Panc1 (cell line): ENCODE measurements at regions not wholly inside any gene's neighbourhood (a gene's known extent, or its start where the extent isn't known, plus 50 kb on each side); places are given as distances from the start of the nearest gene placed in this dataset.

Source experiments
- ATAC-seq: fragments of 200-7000 bp; cut with Tn5 transposase; 2 replicates; pipeline ENCODE4 v1.9.1; 2020; ENCODE audit warnings: mild to moderate bottlenecking, moderate library complexity
- BruUV-seq: library from RNA; stranded (reverse); fragments of 400-500 nt; replicated peaks from 2 replicates; lab custom pipeline; 2021; lab: Mats Ljungman, UMichigan
- CTCF ChIA-PET: fragments of 300-600 bp; sonication (Branson Sonifier 250); formaldehyde crosslinking; loops from one replicate; lab custom pipeline; 2022; ENCODE audit warnings: antibody characterized with exemption; lab: Charles Lee
- POLR2A ChIA-PET: fragments of 300-600 bp; sonication (Branson Sonifier 250); formaldehyde crosslinking; loops from one replicate; lab custom pipeline; 2022; ENCODE audit warnings: antibody characterized with exemption; lab: Charles Lee
- DNase-seq: peaks from one replicate; pipeline ENCODE4 v3.0.0-alpha.2; 2010; ENCODE audit warnings: low read depth, low spot score
- H3K27ac ChIP-seq: 2 replicates; pipeline ENCODE4 v1.5.1; 2011; ENCODE audit warnings: mild to moderate bottlenecking, low read length, inconsistent platforms
- H3K27me3 ChIP-seq: fragments of 200-500 bp; sonication (Bioruptor generic); 2 replicates; pipeline ENCODE4 v1.6.0; 2014; ENCODE audit warnings: low read length, inconsistent platforms; ENCODE audit not compliant: control insufficient read depth, insufficient read depth
- H3K36me3 ChIP-seq: fragments of 200-500 bp; sonication (Bioruptor generic); 2 replicates; pipeline ENCODE4 v1.5.1; 2014; ENCODE audit warnings: inconsistent platforms, mild to moderate bottlenecking, low read length, moderate library complexity; ENCODE audit not compliant: control insufficient read depth, insufficient read depth
- H3K4me1 ChIP-seq: 2 replicates; pipeline ENCODE4 v1.5.1; 2011; ENCODE audit warnings: inconsistent platforms, mild to moderate bottlenecking, low read length, moderate library complexity; ENCODE audit not compliant: control insufficient read depth, insufficient read depth
- H3K4me3 ChIP-seq, 2 experiments: 2 replicates each; pipeline ENCODE4 v1.5.1; 2011 to 2012; ENCODE audit warnings: low read depth in 2 of 2, low read length in 2 of 2, mild to moderate bottlenecking in 2 of 2, inconsistent platforms in 1 of 2, moderate library complexity in 1 of 2
- H3K9me3 ChIP-seq: fragments of 200-500 bp; sonication (Bioruptor generic); 2 replicates; pipeline ENCODE4 v1.5.1; 2014; ENCODE audit warnings: low read depth, mild to moderate bottlenecking, inconsistent platforms, low read length, moderate library complexity; ENCODE audit not compliant: control insufficient read depth, insufficient read depth
- POLR2AphosphoS5 ChIP-seq: IDR thresholded peaks from 2 replicates; pipeline ENCODE4 v1.6.1; 2012; ENCODE audit warnings: mild to moderate bottlenecking, low read depth, low read length, moderate library complexity
- SIN3A ChIP-seq: IDR thresholded peaks from 2 replicates; pipeline ENCODE4 v1.6.1; 2012; ENCODE audit warnings: low read depth, mild to moderate bottlenecking, low read length, moderate library complexity, borderline replicate concordance; ENCODE audit not compliant: insufficient read depth
- TCF7L2 ChIP-seq: IDR thresholded peaks from 2 replicates; pipeline ENCODE4 v1.6.1; 2011; ENCODE audit warnings: mild to moderate bottlenecking, low read depth, low read length, inconsistent platforms
- in situ Hi-C: cut with HindIII; loops from 2 replicates; pipeline ENCODE4 v1.10.0; 2016; ENCODE audit warnings: low sequenced_read_pairs, low pct_unique_long_range_greater_than_20kb
- intact Hi-C: fragments of 100-400 bp; cut with micrococcal nuclease; formaldehyde crosslinking; loops from one replicate; pipeline ENCODE4 v1.10.0; 2022; ENCODE audit not compliant: unreplicated experiment
- TF ChIP-seq, protein P1 (sequence below), 2 experiments: IDR thresholded peaks; 2 replicates each; pipeline ENCODE4 v1.6.1; 2011 to 2012; ENCODE audit warnings: low read depth in 2 of 2, control low read depth in 1 of 2, low read length in 1 of 2, mild to moderate bottlenecking in 1 of 2, moderate library complexity in 1 of 2; ENCODE audit not compliant: insufficient read depth in 1 of 2
- TF ChIP-seq, protein P2 (sequence below): fragments of 450-650 bp; IDR thresholded peaks from 2 replicates; pipeline ENCODE4 v1.5.1; 2017; ENCODE audit warnings: mild to moderate bottlenecking

DNA sequence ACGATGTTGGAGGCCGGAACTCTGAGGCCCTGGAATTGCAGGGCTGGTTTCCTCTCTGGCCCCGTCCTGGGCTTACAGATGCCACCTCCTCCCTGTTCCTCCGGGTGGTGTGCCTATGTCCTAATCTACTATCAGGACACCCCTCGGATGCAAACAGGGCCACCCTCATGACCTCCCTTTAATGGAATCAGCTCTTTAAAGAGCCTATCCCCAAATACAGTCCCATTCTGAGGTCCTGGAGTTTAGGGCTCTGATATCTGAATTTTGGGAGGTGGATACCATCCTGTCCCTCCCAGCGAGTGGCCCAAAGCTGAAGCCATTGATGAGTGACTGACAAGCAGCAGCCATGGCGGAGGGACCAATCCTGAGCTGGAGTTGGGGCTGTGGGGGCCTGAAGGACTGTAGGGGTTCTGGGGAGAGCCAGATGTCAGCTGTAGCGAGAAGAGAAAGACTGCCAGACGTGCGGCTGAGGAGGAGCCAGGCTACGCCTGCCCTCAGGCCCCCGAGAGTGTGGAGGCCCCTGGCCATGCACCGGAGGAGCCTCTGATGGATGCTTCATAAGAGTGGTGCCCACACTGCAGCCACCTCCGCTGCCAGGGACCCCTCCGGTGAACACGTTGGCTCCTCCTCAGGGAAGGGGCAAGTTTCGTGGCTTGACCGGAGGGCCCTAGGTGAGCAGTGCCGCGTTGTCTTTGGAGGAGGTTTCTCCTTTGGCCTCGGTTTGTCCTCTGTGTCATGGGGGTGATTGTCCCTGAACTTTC is 100.2 kb downstream of the KIF26A start:
- Histone ChIP-seq H3K9me3 (no peaks in the 10 kb centered on the region), H3K4me1 (no peaks in the 10 kb centered on the region), H3K4me3 (no peak overlapping the region), H3K36me3 (no peaks in the 10 kb centered on the region), H3K27ac (no peak overlapping the region), H3K27me3 (no peaks in the 10 kb centered on the region; the same call in 1 of the 2 replicates)
- intact Hi-C loops (no loop called here), in situ Hi-C loops (no loop called here)
- DNase-seq, result no peak
- ChIA-PET POLR2A (no interaction called here), CTCF (no interaction called here)
- no TSS peak for BruUV-seq
- TF ChIP-seq, protein P1, sequence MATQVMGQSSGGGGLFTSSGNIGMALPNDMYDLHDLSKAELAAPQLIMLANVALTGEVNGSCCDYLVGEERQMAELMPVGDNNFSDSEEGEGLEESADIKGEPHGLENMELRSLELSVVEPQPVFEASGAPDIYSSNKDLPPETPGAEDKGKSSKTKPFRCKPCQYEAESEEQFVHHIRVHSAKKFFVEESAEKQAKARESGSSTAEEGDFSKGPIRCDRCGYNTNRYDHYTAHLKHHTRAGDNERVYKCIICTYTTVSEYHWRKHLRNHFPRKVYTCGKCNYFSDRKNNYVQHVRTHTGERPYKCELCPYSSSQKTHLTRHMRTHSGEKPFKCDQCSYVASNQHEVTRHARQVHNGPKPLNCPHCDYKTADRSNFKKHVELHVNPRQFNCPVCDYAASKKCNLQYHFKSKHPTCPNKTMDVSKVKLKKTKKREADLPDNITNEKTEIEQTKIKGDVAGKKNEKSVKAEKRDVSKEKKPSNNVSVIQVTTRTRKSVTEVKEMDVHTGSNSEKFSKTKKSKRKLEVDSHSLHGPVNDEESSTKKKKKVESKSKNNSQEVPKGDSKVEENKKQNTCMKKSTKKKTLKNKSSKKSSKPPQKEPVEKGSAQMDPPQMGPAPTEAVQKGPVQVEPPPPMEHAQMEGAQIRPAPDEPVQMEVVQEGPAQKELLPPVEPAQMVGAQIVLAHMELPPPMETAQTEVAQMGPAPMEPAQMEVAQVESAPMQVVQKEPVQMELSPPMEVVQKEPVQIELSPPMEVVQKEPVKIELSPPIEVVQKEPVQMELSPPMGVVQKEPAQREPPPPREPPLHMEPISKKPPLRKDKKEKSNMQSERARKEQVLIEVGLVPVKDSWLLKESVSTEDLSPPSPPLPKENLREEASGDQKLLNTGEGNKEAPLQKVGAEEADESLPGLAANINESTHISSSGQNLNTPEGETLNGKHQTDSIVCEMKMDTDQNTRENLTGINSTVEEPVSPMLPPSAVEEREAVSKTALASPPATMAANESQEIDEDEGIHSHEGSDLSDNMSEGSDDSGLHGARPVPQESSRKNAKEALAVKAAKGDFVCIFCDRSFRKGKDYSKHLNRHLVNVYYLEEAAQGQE (IDR thresholded peaks at IDR 0.05; ENCODE audit: insufficient read depth in 1 of 2, low read depth in 2 of 2, low read length in 1 of 2), result no peak
- TF ChIP-seq, protein P2, sequence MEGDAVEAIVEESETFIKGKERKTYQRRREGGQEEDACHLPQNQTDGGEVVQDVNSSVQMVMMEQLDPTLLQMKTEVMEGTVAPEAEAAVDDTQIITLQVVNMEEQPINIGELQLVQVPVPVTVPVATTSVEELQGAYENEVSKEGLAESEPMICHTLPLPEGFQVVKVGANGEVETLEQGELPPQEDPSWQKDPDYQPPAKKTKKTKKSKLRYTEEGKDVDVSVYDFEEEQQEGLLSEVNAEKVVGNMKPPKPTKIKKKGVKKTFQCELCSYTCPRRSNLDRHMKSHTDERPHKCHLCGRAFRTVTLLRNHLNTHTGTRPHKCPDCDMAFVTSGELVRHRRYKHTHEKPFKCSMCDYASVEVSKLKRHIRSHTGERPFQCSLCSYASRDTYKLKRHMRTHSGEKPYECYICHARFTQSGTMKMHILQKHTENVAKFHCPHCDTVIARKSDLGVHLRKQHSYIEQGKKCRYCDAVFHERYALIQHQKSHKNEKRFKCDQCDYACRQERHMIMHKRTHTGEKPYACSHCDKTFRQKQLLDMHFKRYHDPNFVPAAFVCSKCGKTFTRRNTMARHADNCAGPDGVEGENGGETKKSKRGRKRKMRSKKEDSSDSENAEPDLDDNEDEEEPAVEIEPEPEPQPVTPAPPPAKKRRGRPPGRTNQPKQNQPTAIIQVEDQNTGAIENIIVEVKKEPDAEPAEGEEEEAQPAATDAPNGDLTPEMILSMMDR, result no peak
- TF ChIP-seq TCF7L2 (no peak), POLR2AphosphoS5 (no peak), SIN3A (no peak)
- no peak for ATAC-seq

DNA sequence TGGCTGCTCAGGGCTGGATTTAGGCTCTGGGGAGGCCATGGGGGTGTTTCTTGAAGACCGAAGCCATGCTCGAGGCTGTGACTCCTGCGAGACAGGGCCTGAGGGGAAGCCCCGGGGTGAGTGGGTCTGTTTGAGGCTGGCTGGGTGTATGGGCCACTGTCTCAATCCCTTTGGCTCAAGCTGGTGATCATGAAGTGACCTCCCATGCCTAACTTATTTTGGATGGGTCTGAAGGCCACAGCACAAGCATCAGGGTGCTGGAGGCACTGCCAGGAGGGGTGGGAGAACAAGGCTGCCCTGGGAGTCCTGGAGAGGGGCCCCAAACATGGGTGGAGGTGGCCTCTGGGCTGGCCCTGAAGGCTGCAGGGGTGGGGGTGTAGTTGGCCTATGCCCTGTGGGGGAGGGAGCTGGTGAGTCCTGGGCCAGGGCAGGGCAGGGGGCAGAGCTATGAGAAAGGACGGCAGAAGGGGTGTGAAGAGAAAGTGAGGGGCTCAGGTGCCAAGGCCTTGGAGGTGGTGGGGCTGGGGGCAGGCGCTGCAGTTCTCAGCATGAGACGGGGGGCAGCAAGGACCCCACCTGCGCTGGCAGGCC is 100.9 kb downstream of the KIF26A start:
- H3K27me3 ChIP-seq, result no peaks in the 10 kb centered on the region; the same call in 1 of the 2 replicates

More for the DNA sequence above, 100.9 kb downstream of the KIF26A start:
- Histone ChIP-seq H3K4me1 (no peaks in the 10 kb centered on the region), H3K27ac (no peak overlapping the region), H3K4me3 (no peak overlapping the region), H3K36me3 (no peaks in the 10 kb centered on the region), H3K9me3 (no peaks in the 10 kb centered on the region)
- no peak for DNase-seq
- intact Hi-C loops, result no loop called here
- in situ Hi-C loops, result no loop called here
- ATAC-seq, result no peak
- ChIA-PET CTCF (no interaction called here), POLR2A (no interaction called here)
- TF ChIP-seq POLR2AphosphoS5 (no peak), TCF7L2 (no peak), SIN3A (no peak)
- TF ChIP-seq, protein P2, result no peak
- TF ChIP-seq, protein P1 (IDR thresholded peaks at IDR 0.05; ENCODE audit: insufficient read depth in 1 of 2, low read depth in 2 of 2, low read length in 1 of 2), result no peak
- BruUV-seq, result no TSS peak
